ENCODE measurements at regions not wholly inside any gene's neighbourhood (a gene's known extent, or its start where the extent isn't known, plus 50 kb on each side); places are given as distances from the start of the nearest gene placed in this dataset.

- TF ChIP-seq CTCF (IDR thresholded peaks at IDR 0.05): no peak
- no peak for TF ChIP-seq POLR2A (IDR thresholded peaks at IDR 0.05)
Measured at GRCh38 chr12:107337346-107338095, 244.2 kb upstream of the CRY1 start.
